ENCODE measurements at regions not wholly inside any gene's neighbourhood (a gene's known extent, or its start where the extent isn't known, plus 50 kb on each side); places are given as distances from the start of the nearest gene placed in this dataset.

DNA sequence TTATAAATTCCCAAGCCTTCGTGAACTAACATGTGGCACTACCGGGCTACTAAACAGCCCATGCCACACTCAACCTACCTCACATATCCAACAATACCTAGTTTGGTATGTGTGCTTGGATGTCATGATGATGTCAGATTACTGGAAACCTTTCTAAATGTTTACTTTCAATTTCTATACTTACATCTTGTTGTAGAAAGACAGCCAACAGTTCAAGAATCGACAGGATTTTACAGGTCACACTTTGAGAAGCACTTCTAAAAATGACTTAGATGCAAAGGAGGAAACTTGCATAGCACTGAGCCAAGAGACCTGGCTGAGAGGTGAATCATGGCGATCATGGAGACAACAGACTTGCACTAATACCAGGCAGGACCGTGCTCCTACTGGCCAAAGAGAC lies 209.9 kb downstream of the COL4A1 start:
- Histone ChIP-seq H3K4me3 (no peak overlapping the region), H3K27ac (no peak overlapping the region; a peak in 1 of 6 replicates), H3K9me3 (peaks cover 5% of the 10 kb centered on the region; the same call in 1 of the 3 replicates), H3K4me2 (no peak overlapping the region), H3K4me1 (peaks cover 15% of the 10 kb centered on the region)
- no peak for DNase-seq (ENCODE audit: low read depth in 1 of 2, low spot score in 1 of 2)
- 81% methylated on average over 5 of the region's 5 CpGs for WGBS (ENCODE audit: missing lambda C conversion rate)
- POLR2A ChIA-PET = no interaction called here
- TF ChIP-seq, protein P1, sequence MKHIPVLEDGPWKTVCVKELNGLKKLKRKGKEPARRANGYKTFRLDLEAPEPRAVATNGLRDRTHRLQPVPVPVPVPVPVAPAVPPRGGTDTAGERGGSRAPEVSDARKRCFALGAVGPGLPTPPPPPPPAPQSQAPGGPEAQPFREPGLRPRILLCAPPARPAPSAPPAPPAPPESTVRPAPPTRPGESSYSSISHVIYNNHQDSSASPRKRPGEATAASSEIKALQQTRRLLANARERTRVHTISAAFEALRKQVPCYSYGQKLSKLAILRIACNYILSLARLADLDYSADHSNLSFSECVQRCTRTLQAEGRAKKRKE (CRISPR knock-in tag; IDR thresholded peaks at IDR 0.05; ENCODE audit: low read depth) = no peak
- no peak for TF ChIP-seq EP300 (IDR thresholded peaks at IDR 0.05)
- TF ChIP-seq, protein P2, sequence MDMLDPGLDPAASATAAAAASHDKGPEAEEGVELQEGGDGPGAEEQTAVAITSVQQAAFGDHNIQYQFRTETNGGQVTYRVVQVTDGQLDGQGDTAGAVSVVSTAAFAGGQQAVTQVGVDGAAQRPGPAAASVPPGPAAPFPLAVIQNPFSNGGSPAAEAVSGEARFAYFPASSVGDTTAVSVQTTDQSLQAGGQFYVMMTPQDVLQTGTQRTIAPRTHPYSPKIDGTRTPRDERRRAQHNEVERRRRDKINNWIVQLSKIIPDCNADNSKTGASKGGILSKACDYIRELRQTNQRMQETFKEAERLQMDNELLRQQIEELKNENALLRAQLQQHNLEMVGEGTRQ (IDR thresholded peaks at IDR 0.05) = no peak
- TF ChIP-seq NR3C1 (IDR thresholded peaks at IDR 0.05) = no peak
- no peak for TF ChIP-seq MYC (IDR thresholded peaks at IDR 0.05; ENCODE audit: borderline replicate concordance, low read length)
- TF ChIP-seq KDM5A (IDR thresholded peaks at IDR 0.05) = no peak
- no peak for TF ChIP-seq NFE2L2 (conservative IDR thresholded peaks at IDR 0.05; ENCODE audit: low read length)
- FAIRE-seq = no peak
- CTCF ChIA-PET = interaction anchor here (1.1 kb wide), 1 partner anchor 1136 kb away, joined by 3 read pairs; no protein-coding TSS in a partner anchor
- ATAC-seq = no peak

DNA sequence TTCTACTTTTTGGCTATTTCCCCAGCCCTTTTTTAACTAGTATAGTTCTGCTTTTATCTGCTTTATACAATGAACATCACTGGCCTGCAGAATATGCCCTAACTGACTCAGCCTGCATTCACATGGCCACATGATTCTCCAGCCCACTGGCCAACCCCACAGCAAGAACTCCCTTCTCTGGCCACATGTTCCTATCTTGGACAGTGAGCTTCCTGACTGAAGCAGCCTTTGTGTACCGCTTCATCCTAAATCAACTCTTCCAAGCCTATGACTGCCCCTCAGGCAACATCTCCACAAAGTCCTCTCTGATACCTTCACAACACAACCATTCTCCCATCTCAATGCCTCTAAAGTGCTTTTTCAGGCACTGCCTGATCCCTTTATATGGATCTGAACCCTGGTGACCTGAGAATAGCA lies 214.1 kb downstream of the COL4A1 start:
- ChIA-PET POLR2A (no interaction called here), CTCF (interaction anchor here (0.7 to 1.3 kb wide), 2 partner anchors 17 to 309 kb away, joined by 3 read pairs; no protein-coding TSS in a partner anchor)
- DNase-seq (ENCODE audit: low read depth in 1 of 2, low spot score in 1 of 2) (no peak), ATAC-seq (no peak), FAIRE-seq (no peak)
- 94% methylated on average over 1 of the region's 1 CpG for WGBS (ENCODE audit: missing lambda C conversion rate)
- Histone ChIP-seq H3K4me2 (no peak overlapping the region), H3K4me3 (no peak overlapping the region), H3K4me1 (peaks cover 15% of the 10 kb centered on the region), H3K27ac (peak overlapping the region in 1 of 2 experiments; percentile 68; a peak in 1 of 6 replicates), H3K9me3 (no peaks in the 10 kb centered on the region)
- TF ChIP-seq NPAS2 (CRISPR knock-in tag; IDR thresholded peaks at IDR 0.05; ENCODE audit: borderline replicate concordance) (no peak), EHF (CRISPR knock-in tag; IDR thresholded peaks at IDR 0.05) (no peak), HOXA7 (CRISPR knock-in tag; IDR thresholded peaks at IDR 0.05) (no peak), CHD2 (IDR thresholded peaks at IDR 0.05; ENCODE audit: low read length, partially characterized antibody) (no peak), CBX2 (IDR thresholded peaks at IDR 0.05; ENCODE audit: borderline replicate concordance, low read depth) (no peak), TP53 (CRISPR knock-in tag; IDR thresholded peaks at IDR 0.05) (no peak), HOXB13 (CRISPR knock-in tag; IDR thresholded peaks at IDR 0.05; ENCODE audit: low read depth) (no peak), ZNF302 (CRISPR knock-in tag; IDR thresholded peaks at IDR 0.05) (no peak), CEBPB (IDR thresholded peaks at IDR 0.05) (no peak), CBX8 (IDR thresholded peaks at IDR 0.05) (no peak), FOXS1 (CRISPR knock-in tag; IDR thresholded peaks at IDR 0.05) (no peak), MAZ (IDR thresholded peaks at IDR 0.05; ENCODE audit: borderline replicate concordance, low read depth, low read length) (no peak), ZSCAN20 (CRISPR knock-in tag; IDR thresholded peaks at IDR 0.05) (no peak), SMC3 (IDR thresholded peaks at IDR 0.05) (no peak), HDAC2 (IDR thresholded peaks at IDR 0.05) (no peak), MAFK (IDR thresholded peaks at IDR 0.05; ENCODE audit: partially characterized antibody) (no peak)
- TF ChIP-seq, protein P3, sequence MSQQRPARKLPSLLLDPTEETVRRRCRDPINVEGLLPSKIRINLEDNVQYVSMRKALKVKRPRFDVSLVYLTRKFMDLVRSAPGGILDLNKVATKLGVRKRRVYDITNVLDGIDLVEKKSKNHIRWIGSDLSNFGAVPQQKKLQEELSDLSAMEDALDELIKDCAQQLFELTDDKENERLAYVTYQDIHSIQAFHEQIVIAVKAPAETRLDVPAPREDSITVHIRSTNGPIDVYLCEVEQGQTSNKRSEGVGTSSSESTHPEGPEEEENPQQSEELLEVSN (IDR thresholded peaks at IDR 0.05; ENCODE audit: borderline replicate concordance, low read depth) = no peak
- TF ChIP-seq, protein P4, sequence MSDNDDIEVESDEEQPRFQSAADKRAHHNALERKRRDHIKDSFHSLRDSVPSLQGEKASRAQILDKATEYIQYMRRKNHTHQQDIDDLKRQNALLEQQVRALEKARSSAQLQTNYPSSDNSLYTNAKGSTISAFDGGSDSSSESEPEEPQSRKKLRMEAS (IDR thresholded peaks at IDR 0.05) = no peak
- TF ChIP-seq, protein P5, sequence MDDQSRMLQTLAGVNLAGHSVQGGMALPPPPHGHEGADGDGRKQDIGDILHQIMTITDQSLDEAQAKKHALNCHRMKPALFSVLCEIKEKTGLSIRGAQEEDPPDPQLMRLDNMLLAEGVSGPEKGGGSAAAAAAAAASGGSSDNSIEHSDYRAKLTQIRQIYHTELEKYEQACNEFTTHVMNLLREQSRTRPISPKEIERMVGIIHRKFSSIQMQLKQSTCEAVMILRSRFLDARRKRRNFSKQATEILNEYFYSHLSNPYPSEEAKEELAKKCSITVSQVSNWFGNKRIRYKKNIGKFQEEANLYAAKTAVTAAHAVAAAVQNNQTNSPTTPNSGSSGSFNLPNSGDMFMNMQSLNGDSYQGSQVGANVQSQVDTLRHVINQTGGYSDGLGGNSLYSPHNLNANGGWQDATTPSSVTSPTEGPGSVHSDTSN (IDR thresholded peaks at IDR 0.05) = no peak
- TF ChIP-seq, protein P6, sequence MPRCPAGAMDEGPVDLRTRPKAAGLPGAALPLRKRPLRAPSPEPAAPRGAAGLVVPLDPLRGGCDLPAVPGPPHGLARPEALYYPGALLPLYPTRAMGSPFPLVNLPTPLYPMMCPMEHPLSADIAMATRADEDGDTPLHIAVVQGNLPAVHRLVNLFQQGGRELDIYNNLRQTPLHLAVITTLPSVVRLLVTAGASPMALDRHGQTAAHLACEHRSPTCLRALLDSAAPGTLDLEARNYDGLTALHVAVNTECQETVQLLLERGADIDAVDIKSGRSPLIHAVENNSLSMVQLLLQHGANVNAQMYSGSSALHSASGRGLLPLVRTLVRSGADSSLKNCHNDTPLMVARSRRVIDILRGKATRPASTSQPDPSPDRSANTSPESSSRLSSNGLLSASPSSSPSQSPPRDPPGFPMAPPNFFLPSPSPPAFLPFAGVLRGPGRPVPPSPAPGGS (IDR thresholded peaks at IDR 0.05) = no peak

All from A549 (cell line).